Central memory CD4-positive, alpha-beta T cell (primary cell): ENCODE measurements at regions not wholly inside any gene's neighbourhood (a gene's known extent, or its start where the extent isn't known, plus 50 kb on each side); places are given as distances from the start of the nearest gene placed in this dataset.
"Not testable (repeated sequence)": the region's sequence is repeated elsewhere in the genome, so short reads cannot be mapped to it uniquely, and the experiment has no call there.

Experiments used
- DNase-seq: peaks from one replicate; pipeline ENCODE4 v3.0.0; 2022

- no peak for DNase-seq
These were observed 56.3 kb downstream of the FOXI3 start for GRCh38 chr2:88396209-88396608.

DNA sequence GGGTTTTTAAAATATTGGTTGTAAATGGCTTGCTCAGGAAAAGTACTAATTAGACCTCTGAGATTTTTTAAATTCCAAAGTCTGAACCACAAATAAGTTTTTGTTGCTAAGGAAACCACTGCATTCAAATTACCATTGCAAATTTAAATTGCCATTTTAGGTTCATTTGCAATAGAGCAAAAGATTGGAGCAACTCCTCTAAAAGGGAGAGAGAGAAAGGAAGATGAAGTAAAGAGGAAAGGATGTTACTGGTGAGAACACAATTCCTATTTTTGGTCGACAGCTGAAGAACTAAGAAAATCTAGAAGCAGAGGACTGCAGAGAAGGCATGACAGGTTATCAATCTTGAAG lies 74.9 kb downstream of the FOXI3 start:
- DNase-seq = no peak

DNA sequence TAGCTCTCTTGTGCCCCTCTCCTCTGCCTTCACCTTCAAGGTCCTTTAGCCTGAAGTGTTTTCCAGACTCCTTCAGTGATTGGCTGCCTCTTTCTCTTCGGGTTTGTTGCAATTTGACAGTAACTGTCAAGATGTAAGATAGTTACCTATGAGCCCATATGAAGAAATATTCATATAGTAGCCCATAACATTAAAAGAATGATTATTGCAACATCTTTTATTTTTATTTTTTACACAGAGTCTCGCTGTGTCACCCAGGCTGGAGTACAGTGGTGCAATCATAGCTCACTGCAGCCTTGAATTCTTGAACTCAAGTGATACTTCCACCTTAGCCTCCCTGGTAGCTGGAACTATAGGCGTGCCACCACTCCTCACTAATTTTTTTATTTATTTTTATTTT lies 80.5 kb downstream of the FOXI3 start:
- DNase-seq = no peak

- not testable (repeated sequence) for DNase-seq
These were observed 87.1 kb downstream of the FOXI3 start for GRCh38 chr2:88365408-88365807.

DNA sequence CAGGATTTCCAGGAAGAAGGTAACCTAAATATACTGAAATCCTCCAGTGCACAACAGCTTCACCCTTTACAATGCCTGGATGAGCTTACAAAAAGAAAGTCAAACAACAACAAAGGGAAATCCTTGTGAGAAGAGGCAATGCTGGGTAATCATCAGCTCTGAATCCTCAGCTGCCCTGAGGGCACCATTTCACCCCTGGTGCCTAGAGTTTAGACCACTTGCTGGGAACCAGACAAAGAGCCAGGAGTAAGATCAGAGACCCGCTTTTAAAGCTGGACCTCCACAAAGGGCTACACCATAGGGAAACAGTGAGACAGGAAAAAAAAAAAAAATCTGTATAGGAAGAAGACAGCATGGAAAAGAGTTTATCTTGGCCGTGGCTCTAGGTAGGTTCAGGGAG lies 97.0 kb downstream of the FOXI3 start:
- no peak for DNase-seq

DNA sequence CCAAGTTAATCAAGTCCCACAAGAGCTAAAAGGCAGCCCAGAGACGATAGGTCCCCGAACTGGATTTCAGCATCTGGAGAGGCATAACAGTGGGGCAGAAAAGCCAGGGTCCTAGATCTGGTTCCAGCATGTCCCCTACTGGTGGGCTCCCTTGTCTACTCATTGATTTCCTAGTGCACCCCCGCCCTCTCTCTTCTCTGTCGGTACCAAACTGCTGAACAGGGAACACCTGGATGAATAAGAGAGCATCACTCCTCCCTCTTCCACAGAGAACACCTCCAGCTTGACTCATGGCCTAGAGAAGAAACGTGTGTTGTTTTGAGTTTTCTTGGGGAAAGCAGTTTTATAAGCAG lies 101.3 kb downstream of the FOXI3 start:
- no peak for DNase-seq

DNA sequence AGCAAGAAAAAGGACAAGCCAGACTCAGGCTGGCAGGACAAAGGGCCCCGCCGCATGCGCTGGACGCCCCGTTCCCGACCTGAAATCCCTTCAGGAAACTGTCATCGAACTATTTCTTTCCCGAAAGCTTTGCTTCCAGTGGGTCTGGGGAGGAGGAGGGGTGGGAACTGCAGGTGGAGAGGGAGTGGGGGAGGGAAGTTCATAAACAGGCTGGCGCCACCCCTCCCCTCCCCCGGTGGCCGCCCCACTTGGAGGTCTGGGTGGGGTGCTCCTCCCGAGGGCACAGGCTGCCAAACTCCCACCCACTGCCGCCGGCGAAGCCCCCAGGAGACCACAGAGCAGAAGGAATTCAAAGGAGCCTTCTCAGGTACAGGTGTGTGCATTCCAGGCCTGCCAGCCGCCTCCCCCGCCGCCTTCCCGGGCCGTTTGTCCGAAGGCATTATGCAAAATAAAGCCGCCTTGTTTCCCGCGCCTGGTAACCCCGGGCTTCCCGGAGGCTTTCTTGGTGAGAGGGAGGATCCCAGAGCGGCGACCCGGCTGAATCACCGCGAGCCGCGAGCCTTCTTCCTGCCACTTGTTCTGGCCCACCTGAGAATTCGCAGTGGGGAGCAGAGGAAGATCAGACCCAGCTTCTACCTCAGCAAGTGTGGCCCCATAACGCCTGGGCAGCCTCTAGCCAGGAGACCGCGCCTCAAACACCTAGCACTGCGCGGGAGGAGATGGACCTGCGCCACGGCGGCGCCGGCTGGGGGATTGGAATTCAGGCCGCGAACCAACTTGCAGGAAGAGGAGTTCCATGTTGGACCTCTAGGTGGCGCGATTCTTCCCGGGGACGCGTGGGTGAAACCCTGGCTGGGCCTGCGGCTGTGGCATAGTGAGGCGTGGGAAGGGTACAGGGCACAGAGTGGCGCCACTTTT lies 101.9 kb downstream of the FOXI3 start:
- peak; percentile 29 for DNase-seq

GRCh38 chr2:88345842-88346241 lies 106.7 kb downstream of the FOXI3 start:
- no peak for DNase-seq

- no peak for DNase-seq
These were observed 109.7 kb downstream of the FOXI3 start for GRCh38 chr2:88342749-88343148.

DNA sequence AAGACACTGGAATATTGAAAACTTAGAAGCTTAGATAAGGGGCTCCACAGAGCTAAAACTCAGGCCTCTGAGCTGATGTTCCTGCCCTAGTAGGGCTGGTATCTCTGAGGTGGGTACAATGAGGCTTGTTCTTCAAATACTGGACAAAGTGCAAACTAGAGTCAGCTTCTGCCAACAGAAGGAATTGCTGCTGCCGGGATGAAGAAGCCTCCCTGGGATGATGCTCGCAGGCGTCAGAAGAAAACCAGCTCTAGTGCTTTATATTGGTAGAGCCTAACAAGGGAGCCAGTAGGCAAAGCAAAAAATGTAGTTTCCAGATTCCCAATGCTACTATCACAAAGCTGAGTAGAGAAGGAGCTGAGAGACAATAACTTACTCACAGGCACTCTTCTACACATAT lies 118.1 kb downstream of the FOXI3 start:
- no peak for DNase-seq

GRCh38 chr2:88331239-88331638 lies 121.3 kb downstream of the FOXI3 start:
- DNase-seq = no peak

DNA sequence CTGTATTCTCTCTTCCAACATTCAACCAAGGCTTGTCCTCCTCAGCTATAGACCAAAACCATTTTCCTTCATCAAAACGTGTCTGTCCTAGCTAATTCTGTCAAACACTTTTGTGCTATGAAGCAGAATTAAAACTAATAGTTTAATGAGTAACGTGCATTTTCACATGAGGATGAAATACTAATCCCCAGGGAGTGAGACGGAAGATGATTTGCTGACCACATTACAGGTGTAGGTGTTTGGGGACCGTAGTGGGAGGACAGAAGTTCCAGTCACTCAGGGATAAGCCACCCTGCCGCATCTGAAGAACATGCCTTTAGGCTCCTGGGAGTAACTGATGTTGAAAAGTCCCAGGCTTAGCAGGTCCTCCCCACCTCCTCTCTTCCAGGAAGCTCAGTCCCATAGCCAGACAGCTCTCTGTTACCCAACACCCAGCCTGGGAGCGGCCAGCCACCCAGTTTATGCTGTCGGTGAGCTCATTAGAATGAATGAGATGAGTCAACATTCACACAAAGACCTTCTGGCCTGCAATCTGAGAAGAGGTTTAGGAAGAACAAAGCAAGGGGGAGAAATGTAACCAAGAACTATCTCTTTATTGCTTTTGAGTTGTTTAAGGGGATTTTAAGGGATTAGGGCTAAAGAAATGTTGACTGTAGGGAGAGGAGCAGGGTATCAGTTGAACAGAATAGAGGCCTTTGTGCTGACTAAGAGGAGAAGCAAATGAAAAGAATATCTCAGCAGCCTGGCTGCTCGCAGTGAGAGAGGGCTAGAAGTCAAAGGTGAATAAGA lies 122.5 kb downstream of the FOXI3 start:
- DNase-seq = no peak

DNA sequence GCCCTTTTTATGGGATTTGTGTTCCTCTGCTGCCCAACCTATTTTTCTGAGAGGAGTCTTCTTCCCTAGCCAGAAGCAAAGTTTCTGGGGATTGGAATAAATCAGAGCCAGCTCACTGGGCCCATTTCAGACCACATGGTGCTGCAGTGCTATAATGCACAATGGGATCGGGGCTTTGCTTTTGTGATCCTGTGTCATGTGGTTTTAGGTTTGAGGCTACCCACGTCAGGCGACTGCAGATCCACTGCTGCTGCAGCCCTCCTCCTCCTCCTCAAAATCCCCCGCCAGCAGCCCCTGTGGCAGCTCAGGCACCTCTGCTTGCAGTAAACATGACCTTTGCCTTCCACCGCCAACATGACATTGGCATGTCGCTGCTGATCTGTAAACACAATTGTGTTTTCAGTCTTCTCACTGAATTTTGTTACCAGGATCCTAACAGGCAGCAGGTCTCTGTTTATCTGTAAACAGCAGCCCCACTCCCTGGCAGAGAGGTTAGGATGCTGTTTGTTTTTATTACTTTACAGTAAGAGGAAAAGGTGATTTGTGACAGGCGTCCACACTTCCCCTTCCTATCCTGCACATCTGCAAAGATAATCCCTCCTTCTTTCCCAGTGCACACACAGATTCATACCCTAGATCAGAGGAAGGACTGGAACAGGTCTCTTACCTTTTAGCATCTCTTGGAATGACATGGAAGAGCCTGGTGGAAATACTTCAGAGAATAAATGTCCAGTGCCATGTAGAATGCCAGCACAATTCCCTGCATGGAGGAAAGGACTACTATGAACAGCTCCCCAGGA lies 130.8 kb downstream of the FOXI3 start:
- no peak for DNase-seq

- DNase-seq = no peak
These were observed 132.3 kb downstream of the FOXI3 start for GRCh38 chr2:88320076-88320773.

DNA sequence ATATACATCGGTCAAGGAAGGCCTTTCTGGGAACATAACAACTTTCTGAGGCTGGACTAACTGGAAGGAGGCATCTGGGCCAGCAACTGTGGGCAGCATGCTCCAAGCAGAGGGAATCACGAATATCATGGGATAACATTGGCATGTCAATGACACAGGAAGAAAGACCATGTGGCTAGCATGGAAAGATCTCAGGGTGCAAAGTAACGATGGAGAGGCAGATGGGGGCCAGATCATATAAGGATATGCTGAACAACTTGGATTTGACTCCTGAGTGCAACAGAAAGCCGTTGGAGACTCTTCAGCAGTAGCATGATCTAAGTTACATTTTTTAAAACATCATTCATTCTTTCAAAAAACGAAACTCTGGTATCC lies 133.6 kb downstream of the FOXI3 start:
- no peak for DNase-seq

DNA sequence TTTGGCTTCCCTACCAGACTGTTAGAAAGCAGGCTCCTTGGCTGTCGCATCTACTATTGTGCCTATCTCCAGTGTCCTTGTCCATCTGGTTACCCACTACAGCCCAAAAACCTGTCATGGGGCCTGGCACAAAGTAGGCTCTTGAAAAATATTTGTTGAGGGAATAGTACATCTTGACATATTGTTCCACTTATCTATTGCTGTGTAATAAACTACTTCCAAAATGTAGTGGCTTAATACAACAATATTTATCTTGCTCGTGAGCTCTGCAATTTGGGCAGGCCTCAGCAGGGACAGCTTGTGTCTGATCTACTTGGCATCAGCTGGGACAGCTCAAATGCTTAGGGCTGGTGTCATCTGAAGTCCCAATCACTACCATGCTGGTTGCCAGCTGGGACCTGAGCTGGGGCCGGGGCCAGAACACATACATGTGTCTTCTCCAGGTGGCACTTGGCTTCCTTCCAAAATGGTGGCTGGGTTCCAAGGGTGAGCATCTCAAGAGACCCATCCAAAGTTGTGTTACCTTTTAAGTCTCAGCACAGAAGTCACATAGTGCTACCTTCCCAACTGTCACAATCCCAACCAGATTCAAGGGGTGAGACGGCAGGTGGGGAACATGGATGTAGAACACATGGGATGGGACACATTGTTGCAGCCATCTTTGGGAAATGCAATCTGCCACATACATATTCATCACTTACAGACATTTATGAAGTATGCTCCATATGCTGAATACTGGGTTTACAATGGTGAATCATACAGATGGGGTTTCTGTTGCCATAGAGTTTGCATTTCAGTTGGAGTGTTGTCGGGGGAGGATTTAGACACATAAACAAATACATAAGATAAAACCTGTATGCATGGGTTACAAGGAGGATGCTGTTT lies 134.2 kb downstream of the FOXI3 start:
- no peak for DNase-seq

DNA sequence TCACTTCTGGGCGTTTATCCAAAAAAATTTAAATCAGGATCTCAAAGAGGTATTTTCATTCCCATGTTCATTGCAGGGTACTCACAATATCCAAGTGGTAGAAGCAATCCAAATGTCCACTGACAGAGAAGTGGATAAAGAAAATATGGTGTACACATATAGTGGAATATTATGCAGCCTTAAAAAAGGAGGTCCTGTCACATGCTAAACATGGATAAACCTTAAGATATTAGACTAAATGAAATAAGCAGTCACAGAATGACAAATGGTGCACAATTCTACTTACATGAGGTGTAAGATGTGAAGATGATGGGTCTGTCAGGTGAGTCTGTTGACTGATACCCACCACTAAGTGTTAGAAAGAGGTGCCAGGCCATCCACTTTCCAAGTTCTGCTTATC lies 140.6 kb downstream of the THNSL2 start:
- no peak for DNase-seq

GRCh38 chr2:88307817-88308216 lies 137.7 kb downstream of the THNSL2 start:
- no peak for DNase-seq

DNA sequence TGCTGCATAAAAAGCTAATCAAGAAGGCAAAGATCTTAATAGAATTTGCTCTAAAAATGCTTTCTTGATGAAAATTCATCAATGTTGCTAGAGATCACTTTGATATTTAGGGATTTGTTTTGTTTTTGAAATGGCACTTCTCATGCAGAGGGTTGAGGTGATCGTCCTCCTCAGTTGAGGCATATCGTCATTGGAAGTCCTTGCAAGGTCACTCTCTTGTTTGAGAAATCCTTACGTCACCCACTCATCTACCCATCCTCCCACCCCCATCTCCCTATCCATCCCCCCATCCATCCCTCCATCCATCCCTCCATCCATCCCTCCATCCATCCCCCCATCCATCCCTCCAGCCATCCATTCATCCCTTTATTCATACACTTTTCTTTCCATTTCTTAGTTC lies 133.7 kb downstream of the THNSL2 start:
- DNase-seq = no peak

GRCh38 chr2:88296247-88296646 lies 126.1 kb downstream of the THNSL2 start:
- no peak for DNase-seq

DNA sequence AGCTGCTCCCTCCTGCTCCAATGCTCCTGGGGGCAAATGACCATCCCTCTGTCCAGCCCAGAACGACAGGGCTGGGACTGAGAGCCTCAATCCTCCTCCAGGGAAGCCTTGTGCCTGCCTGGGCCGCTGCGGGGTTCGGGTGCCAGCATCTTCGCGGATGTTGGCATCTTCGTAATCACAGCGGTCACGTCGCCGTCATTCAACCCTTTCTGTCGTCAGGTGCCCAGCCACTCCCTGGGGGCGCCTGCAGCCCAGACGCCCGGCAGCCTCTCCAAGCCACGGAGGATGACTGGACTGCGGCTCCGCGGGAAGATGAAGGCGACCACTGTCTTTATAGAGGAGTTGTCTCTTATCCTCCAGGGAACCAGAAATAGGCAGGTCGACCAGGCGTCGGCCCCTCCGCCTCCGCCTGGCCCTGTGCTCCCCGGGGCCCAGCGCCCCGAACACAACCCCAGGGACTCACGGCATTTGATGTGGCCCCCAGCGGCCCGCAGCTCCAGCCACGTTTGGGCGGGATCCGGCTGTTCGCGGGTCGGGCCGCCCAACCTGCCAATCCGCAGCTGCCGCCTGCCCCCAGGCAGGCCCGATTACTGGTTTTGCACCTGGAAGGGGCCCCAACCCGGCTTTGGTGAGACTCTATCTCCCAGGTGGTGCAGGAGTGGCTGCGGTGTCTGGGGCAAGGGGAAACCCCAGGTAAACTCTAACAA lies 113.9 kb downstream of the THNSL2 start:
- DNase-seq = no peak
